Activated CD4-positive, alpha-beta T cell treated with anti-CD3 and anti-CD28 coated beads, Interleukin-2, Interleukin-6, amounts not matched to agents 100 ng/mL and 50 ng/mL, durations not matched to agents 16 hours and 8 hours (primary cell): ENCODE measurements at regions not wholly inside any gene's neighbourhood (a gene's known extent, or its start where the extent isn't known, plus 50 kb on each side); places are given as distances from the start of the nearest gene placed in this dataset.

Experiments used
- DNase-seq: peaks from one replicate; pipeline ENCODE4 v3.0.0-alpha.2; 2020

DNA sequence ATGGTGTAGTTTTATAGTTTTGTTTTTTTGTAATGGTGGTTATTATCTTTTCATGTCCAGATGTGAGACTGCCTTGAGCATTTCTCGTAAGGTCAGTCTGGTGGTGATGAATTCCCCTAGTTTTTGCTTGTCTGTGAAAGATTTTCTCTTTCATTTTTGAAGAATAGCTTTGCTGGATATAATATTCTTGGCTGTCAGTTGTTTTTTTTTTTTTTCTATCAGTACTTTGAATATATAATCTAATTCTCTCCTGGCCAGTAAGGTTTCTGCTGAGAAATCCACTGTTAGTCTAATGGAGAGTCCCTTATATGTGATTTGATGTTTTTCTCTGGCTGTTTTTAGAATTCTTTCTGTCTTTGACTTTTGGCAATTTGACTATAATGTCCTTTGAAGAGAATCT lies 106.9 kb downstream of the CARTPT start:
- DNase-seq: no peak

DNA sequence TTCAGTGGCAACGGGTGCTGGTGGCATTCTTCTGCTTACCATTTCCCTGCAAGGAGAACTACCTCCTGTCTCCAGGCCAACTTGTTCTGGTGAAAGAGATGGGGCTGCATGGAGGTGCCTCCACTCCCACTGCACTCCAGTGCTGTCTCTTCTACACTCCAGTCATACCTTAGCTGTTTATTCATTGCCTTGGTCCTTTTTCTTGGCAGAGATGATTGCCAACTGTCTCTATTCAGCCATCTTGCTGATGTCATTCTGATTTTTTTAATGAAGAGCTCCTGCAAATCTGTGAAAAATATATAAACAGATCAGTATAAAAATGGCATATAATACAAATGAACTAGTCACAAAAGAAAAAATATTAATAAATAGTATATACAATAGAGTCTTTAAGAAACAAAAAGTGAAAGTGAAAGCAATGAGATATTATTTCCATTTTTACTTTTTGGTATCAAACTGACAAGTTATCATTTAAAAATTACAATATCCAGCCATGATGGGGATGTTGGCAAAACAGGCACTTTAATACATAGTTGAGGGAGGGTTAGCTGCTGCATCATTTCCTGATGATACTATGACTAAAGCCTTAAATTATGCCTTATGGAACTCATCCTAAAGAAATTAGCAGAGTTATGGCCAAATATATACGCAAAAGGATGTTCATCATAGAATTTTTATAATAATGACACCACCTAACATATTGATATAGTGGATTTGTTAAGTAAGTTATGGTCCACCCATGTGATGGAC lies 109.4 kb downstream of the CARTPT start:
- no peak for DNase-seq

- DNase-seq: no peak
These were observed 110.1 kb downstream of the CARTPT start for GRCh38 chr5:71829206-71829605.

GRCh38 chr5:71830681-71831539 lies 111.8 kb downstream of the CARTPT start:
- no peak for DNase-seq

DNA sequence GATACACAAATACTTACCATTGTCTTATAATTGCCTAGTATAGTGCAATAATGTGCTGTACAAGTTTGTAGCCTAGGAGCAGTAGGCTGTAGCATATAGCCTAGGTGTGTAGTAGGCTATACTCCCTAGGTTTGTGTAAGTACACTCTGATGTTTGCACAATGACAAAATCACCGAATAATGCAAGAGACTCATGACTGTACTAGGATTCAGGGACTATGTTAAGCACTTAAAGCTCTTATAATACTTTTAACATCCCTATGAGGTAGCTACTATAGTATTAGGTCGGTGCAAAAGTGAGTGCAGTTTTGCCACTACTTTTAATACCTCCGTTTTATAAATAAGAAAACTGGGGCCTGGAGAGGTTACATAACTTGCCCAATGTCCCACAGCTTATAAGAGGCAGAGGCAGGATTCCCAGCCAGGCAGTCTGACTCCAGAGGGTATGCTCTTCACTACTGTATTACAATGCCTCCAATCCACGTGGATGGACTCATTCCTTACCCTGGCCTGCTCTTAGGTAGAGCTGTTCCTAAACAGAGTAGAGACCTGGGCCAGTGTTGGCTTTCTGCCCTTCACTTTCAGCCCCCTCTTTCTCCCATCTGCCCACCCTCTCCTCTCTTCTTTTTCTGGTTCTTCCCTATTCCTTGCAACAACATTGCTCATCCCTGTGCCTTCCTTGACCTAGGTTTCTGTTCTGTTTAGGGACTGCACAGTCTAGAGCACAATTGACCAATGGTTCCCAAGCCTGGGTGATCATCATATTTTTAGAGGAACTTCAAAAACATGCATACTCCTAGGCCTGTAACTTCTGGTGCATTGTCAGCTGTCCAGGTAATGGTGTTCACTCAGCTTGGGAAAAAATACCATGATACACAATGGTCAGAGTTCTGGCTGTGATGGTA lies 114.0 kb downstream of the CARTPT start:
- no peak for DNase-seq

DNA sequence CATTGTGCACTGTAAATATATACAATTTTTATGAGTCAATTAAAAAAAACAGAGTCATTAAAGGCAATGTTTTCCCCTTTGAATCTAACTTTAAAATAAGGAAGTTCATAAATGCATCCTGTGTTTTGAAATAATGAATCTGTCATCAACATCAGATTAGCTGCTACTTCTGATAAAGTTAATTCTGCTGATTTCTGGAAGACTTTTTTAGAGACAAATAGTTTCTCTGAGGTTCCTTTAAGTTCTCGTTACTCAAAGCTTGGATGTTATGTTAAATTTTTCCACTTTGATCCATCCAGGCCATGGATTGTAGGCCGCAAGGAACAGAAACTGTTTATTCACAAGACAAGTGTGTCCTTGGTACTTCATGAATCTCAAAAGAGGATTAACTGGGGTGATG lies 115.5 kb downstream of the CARTPT start:
- no peak for DNase-seq

GRCh38 chr5:71836084-71836483 lies 117.0 kb downstream of the CARTPT start:
- DNase-seq: no peak

GRCh38 chr5:71836559-71837112 lies 117.6 kb downstream of the CARTPT start:
- no peak for DNase-seq

DNA sequence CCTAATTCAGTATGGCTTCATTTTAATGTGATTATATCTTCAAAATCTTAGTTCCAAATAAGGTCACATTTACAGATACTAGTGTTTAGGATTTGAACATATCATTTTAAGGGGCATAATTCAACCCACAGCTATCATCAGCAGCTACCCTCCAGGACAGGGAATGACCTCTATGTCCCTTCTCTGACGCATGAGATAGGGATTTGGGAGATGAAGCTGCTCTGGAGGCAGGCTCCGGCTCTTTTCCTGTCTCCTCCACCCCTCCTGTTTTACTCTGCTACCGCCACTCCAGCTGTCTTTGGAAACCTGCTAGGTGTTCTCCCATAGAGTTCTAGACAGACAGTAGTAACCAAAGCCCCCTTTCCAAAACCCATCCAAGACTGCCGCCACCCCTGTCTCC lies 119.2 kb downstream of the CARTPT start:
- no peak for DNase-seq

DNA sequence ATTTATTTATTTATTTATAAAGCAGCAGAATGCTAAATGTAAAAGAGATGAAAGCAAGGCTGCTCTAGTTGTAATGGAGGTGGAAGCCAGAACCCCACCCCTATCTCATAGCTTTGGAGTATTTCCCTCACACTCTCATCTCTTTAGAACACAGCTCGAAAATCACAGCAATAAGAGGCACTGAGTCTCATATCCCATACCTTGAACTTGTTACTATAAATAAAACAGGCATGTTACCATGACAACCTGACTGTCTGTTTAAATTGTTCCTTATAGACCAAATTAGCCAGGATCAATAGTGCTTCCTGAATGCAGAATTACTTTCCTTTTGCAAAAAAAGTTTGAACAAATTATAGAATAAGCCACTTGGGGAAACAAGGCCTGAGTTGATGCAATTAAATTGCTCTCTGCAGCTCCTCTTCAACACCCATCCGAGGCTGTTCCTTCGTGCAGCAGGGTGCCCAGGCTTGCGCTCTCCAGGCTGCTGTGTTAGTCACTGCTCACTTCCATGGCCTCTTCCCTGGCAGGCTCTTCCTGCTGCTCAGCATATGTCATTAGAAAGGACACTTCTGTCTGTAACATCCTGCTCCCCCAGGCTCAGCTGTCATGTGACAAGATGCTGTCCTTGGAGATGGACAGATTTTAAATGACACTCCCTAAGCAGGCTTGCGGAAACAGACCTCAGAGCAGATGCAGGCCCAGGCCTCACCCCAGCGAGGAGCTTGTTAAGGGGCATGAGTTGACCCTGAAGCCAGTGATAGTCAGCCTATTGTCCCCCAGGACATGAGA lies 120.2 kb downstream of the CARTPT start:
- DNase-seq: no peak

- no peak for DNase-seq
These were observed 122.0 kb downstream of the CARTPT start for GRCh38 chr5:71841107-71841506.

DNA sequence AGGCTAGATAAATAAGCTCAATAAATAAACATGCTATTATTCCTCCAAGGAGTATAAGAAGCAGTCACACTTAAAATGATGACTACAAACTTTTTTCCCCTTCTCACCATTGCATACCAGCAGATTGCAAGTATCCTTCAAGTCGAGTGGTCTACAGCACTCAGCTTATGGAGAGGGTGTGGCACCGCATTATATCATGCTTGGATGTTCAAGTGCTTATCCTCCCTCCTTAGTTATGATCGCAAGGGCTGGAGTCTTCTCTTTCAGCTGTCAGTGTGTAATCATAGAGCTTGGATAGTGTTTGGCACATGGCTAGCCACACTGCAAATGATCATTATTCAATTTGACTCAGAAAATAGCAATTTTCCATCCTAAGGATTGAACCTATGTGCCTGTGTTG lies 124.0 kb downstream of the CARTPT start:
- DNase-seq: no peak

DNA sequence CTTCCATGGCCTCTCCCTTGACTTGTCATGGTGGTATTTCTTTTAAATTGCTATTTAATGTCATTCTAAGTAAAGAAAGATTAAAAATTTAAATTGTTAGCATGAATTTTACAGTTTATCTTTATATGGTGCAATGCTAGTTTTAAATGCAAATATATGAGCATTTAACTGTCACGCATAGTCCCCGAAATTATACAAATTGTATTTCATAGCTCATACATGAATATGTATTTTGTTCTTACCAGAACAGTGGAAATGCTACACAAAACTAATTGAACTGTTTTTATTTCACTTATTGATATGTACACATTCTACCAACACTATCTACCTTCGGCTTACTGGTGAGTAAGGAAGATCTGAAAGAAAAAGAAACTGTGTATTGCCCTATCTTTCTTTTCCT lies 125.8 kb downstream of the CARTPT start:
- DNase-seq: no peak

GRCh38 chr5:71859515-71859914 lies 140.4 kb downstream of the CARTPT start:
- no peak for DNase-seq

DNA sequence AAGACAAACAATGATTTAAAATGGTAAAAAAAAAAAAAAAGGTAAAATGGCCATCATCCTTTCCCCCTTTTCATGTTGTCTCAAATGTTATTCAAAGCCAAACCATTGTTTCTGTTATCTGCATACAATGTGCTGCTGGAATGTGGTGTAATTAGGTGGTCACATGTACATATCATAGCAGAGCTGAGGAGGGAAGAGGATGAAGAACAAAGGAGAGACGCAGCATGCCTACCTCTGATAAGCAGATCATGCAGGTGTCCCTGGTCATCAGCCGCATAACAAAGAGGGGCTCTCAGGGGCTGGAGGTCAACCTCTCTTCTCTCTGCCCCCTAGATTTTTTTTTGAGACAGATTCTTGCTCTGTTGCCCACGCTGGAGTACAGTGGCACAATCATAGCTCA lies 141.0 kb downstream of the CARTPT start:
- DNase-seq: no peak

DNA sequence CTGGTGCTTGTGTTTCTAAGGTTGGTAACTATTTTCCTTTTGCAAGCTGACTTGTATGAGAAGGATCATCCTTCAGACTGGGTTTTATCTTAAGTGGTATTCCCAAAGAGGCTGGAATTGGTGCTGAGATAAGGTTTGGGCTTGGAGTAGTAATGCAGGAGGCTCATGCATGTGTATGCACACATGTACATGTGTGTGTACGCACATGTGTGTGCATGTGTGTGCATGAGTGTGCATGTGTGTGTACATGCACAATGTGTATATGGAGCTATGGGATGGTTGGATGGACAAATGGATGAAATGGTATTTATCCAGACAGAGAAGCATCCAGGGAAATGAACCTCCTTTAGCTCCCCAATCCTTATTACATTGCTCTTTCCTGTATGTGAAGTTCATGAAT lies 142.6 kb downstream of the CARTPT start:
- no peak for DNase-seq

GRCh38 chr5:71862087-71862486 lies 143.0 kb downstream of the CARTPT start:
- no peak for DNase-seq

GRCh38 chr5:71862507-71863060 lies 143.5 kb downstream of the CARTPT start:
- DNase-seq: no peak

- no peak for DNase-seq
These were observed 145.9 kb downstream of the CARTPT start for GRCh38 chr5:71864730-71865601.

DNA sequence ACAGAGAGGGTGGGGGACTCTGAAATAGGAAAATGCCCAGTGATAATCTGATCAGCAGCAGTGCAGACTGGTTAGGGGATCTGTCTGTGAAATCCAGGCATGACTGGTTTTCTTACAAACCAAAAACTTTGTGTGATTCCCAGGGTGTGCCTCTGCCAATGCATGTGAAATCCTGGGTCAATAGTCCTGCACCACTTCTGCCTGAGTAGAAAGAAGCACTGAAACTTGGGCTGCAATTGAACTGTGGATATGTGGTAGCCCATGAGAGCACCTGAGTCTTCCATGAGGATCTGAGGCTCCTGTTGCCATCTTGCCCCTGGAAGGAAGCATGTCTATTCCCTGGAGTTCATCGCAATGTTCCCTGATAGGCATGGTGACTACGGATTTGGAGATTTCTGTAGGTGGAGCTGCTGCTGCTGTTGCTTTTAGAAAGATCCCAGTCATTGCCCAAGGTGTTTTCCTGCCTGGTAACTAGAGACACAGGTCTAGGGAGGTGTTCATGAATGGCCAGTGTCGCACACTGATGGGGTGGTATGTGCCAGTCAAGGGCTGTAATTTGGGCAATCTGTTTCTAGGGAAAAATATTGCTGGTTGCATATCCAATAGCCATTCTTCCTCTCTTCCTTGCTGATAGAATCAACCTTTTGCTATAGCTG lies 146.7 kb downstream of the CARTPT start:
- DNase-seq: no peak
